LNCaP clone FGC (cell line): ENCODE measurements at regions not wholly inside any gene's neighbourhood (a gene's known extent, or its start where the extent isn't known, plus 50 kb on each side); places are given as distances from the start of the nearest gene placed in this dataset.

ENCODE experiments used
- DNase-seq: peaks from one replicate; pipeline ENCODE4 v3.0.0-alpha.2; 2011; ENCODE audit warnings: low read depth
- H3K4me3 ChIP-seq: 2 replicates; pipeline ENCODE4 v1.5.1; 2011; ENCODE audit warnings: mild to moderate bottlenecking, low read depth, low read length, control low read depth
- TF ChIP-seq, protein P1 (sequence below): IDR thresholded peaks from 2 replicates; pipeline ENCODE4 v1.5.1; 2012; ENCODE audit warnings: mild to moderate bottlenecking; ENCODE audit not compliant: control insufficient read depth, insufficient read depth; ENCODE audit errors: extremely low read depth

DNA sequence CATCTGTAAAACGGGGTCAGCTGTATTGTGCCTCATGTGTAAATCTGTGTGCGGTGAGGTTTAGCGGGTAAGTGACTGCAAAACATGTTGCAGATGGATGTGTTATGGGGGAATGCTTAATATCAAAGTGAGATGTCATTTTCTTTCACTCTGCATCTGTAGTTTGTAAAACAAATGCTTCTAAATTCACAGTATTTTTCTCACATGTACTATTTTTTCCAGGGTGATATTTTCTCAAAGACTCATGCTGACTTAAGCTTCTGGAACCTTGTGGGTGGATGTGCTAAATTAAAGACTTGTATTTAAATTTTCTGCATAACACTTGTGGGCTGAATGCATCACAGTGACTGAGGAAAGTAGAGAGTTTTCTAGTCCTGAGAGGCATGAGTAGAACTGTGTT is 115.2 kb upstream of the TP63 start:
- TF ChIP-seq, protein P1, sequence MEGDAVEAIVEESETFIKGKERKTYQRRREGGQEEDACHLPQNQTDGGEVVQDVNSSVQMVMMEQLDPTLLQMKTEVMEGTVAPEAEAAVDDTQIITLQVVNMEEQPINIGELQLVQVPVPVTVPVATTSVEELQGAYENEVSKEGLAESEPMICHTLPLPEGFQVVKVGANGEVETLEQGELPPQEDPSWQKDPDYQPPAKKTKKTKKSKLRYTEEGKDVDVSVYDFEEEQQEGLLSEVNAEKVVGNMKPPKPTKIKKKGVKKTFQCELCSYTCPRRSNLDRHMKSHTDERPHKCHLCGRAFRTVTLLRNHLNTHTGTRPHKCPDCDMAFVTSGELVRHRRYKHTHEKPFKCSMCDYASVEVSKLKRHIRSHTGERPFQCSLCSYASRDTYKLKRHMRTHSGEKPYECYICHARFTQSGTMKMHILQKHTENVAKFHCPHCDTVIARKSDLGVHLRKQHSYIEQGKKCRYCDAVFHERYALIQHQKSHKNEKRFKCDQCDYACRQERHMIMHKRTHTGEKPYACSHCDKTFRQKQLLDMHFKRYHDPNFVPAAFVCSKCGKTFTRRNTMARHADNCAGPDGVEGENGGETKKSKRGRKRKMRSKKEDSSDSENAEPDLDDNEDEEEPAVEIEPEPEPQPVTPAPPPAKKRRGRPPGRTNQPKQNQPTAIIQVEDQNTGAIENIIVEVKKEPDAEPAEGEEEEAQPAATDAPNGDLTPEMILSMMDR: no peak
- H3K4me3 ChIP-seq: no peak overlapping the region
- no peak for DNase-seq

DNA sequence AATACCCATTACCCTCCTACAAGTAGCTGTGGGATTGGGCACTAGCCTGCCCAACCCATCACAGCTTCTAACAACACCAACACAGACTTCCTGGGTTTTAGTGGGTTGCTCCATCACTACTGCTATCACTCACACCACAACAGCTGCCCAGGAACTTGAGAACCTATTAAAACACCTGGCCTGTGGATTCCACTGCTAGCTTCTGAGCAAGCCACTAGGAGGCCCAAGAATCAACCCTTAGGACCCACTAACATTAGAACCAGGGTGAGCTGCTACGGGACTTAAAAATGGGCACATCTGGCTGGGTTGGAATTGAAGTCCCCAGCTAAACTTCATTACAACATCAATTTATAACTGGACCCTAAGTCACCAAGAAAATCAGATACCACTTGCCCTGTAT is 113.2 kb upstream of the TP63 start:
- no peak overlapping the region for H3K4me3 ChIP-seq
- no peak for DNase-seq
- TF ChIP-seq, protein P1: no peak

DNA sequence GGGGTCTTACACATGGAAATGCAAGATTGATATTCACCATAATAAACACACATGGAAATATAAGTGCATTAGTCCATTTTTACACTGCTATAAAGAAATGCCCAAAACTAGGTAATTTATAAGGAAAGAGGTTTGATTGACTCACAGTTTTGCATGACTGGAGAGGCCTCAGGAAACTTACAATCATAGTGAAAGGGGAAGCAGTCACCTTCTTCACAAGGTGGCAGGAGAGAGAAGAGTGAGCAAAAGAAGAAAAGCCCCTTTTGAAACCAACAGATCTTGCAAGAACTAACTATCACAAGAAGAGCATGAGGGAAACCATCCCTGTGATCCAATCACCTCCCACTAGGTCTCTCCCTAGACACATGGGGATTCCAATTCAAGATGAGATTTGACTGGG is 111.7 kb upstream of the TP63 start:
- TF ChIP-seq, protein P1: no peak
- H3K4me3 ChIP-seq: no peak overlapping the region
- no peak for DNase-seq

DNA sequence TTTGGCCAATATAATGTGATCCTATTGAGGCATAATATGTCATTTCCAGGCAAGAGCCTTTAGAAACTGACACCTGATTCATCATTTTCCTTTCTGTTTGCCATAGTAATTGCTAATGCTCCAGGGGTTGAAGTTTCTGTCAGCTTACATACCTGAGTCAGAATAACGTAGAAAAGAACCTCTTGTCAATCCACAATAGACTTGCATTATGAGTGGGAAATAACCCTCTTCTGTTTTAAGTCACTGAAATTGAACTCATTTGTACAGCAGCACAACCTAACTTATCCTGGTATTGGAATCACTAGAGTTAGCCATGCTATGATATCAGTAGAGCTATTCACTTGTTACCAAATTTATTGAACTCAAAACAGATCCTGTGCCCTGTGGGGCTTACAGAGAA is 101.7 kb upstream of the TP63 start:
- TF ChIP-seq, protein P1: no peak
- no peak overlapping the region for H3K4me3 ChIP-seq
- no peak for DNase-seq

DNA sequence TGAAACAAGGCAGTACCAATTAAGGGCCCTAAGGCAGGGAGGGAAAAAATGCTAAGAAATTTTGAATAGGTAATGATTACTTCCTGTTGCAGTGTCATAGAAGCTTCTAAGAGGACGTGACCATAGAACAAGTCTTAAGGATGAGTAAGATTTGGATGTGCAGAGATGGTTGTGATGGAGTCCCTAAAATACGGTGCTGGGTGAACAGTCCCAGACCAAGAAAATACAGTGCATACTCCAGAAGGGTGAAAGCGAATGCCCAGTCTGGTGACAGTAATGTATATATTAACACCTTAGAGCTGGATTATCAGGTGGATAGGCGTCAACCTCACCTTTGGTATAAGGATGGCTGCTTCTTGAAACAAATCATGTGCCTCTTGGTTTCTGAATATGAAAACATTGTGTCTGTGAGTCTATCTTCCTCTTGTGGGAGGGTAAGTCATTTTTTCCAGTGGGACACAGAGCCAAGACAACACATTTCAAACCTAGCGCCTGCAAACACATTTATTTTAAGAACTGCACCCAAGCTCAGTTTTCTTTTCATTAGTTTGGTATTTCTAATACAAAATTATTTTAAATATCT is 101.2 kb upstream of the TP63 start:
- H3K4me3 ChIP-seq: no peak overlapping the region
- no peak for DNase-seq
- TF ChIP-seq, protein P1: no peak

DNA sequence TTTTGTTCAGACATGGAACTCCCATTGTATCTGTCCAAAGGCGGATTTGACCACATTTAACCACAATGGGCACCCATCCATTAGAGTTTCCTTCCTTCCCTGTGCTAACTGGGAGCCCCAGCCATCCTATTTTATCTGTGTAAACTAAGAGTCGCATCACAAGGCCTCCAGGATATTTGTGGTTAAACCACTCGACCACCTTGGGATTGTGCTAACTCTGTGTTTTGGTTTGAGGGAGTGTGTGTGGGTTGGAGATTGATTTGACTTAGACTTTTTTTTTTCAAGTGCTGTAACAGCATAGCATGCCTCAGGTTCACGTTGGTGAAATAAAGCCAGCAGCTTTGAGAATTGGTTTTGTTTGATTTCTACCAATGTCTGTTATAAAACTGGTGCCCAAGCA is 100.4 kb upstream of the TP63 start:
- DNase-seq: no peak
- TF ChIP-seq, protein P1: no peak
- no peak overlapping the region for H3K4me3 ChIP-seq

DNA sequence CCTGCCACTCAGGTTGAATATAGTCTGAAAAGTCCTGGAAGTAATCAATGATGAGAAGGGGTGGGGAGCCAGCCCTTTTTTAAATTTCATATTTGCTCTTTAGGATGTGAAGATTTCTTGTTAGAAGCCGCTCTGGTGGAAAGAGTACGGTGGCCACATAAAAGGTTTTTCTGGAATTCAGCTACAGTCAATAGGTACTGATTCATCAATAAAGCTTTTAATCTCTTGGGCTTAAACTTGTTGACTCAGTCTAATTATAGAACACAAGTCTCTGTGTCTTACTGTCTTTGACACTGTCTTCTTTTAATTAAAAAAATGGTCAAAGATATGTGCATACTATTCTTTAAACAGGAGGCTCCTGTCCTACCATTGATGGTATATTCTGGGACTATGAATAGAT is 99.9 kb upstream of the TP63 start:
- TF ChIP-seq, protein P1: no peak
- DNase-seq: no peak
- no peak overlapping the region for H3K4me3 ChIP-seq
